CD4-positive, alpha-beta T cell treated with Interleukin-4 for 1 hour (primary cell): ENCODE measurements at regions not wholly inside any gene's neighbourhood (a gene's known extent, or its start where the extent isn't known, plus 50 kb on each side); places are given as distances from the start of the nearest gene placed in this dataset.
"Not testable (repeated sequence)": the region's sequence is repeated elsewhere in the genome, so short reads cannot be mapped to it uniquely, and the experiment has no call there.

Experiments
- DNase-seq, 2 donors: peaks; one replicate each; pipeline ENCODE4 v3.0.0-alpha.2; 2020 to 2022

GRCh38 chr5:159658266-159658925 is 257.9 kb upstream of the ADRA1B start:
- DNase-seq, result no peak

- DNase-seq, result no peak
These were observed 255.9 kb upstream of the ADRA1B start for GRCh38 chr5:159660401-159660800.

DNA sequence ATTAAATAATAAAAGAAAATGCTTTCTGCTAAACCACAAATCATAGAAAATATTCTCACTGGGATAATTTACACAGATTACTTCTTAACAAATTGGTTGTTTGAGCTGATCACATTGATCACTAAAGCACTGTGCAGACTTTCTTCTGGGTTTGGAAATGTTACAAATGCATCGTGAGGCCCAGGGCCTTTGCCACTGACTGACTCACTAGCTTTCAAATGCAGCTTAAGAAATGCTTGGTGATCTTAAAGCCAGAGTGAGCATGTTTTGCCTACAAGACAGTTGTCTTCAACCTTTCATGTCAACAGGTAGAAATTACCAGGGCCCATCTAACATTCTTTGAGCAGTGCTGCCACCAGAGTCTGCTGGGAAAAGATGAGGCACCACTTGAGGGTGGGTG is 252.3 kb upstream of the ADRA1B start:
- no peak for DNase-seq

GRCh38 chr5:159667286-159667685 is 249.0 kb upstream of the ADRA1B start:
- no peak for DNase-seq

DNA sequence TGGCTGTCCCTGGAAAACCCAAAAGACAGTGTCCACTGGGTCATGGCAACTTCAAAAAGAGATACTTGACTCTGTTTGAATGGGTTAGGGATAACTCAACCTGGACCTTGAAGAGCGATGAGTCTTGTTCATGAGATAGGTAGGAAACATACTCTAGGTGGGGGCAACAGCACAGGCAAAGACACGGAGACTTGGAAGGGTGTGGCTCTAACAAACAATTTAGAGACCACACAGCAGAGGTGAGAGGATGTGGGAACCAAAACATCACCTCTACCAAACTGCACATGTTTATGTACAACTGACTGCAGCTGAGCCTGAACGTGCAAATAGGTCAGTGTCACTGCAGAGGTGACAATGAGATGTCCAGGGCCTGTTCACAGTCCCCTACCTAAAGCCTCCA is 247.7 kb upstream of the ADRA1B start:
- DNase-seq, result no peak

DNA sequence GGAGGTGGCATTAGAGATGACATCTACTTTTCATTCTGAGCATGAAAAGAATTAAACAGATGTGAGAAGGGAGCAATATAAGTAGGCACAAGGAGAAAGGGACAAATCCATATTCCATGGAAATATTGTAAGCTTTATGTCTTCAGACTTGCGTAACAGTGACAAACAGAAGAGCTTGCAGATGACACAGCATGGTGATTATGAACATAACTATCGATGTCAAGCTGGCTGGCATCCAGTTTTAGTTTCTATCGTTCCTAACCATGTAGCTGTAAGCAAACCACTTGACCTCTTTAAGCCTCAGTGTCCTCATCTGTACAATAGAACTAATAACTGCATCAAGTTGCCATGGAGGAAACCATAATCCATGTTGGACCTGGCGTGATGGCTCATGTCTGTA is 246.7 kb upstream of the ADRA1B start:
- DNase-seq, result no peak

DNA sequence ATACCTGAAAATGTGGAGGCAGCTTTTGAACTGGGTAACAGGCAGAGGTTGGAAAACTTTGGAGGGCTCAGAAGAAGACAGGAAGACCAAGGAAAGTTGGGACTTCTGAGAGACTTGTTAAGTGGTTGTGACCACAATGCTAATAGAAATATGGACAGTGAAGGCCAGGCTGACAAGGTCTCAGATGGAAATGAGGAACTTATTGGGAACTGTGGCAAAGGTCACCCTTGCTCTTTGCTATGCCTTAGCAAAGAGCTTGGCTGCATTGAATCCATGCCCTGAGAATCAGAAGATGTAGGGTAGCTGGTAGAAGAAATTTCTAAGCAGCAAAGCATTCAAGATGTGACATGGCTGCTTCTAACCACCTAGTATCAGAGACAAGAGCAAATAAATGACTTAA is 244.4 kb upstream of the ADRA1B start:
- no peak for DNase-seq

- no peak for DNase-seq
These were observed 242.7 kb upstream of the ADRA1B start for GRCh38 chr5:159673538-159673937.

DNA sequence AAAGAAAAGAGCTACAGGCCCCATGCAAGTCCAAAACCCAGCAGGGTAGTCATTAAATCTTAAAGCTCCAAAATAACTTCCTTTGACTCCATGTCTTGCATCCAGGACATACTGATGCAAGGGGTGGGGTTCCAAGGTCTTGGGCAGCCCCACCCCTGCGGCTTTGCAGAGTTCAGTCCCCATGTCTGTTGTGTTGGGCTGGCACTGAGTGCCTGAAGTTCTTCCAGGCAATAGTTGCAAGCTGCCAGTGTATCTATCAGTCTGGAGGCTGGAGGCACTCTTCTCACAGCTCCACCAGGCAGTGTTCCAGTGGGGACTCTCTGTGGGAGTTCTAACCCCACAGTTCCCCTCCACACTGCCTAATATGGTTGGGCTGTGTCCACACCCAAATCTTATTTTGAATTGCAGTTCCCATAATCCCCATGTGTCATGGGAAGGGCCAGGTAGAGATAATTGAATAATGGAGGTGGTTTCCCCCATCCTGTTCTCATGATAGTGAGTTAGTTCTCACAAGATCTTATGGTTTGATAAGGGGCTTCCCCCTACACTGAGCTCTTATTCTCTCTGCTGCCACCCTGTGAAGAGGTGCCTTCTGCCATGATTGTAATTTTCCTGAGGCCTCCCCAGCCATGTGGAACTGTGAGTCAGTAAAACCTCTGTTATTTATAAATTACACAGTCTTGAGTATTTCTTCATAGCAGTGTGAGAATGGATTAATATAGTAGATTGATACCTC is 237.5 kb upstream of the ADRA1B start:
- no peak for DNase-seq

DNA sequence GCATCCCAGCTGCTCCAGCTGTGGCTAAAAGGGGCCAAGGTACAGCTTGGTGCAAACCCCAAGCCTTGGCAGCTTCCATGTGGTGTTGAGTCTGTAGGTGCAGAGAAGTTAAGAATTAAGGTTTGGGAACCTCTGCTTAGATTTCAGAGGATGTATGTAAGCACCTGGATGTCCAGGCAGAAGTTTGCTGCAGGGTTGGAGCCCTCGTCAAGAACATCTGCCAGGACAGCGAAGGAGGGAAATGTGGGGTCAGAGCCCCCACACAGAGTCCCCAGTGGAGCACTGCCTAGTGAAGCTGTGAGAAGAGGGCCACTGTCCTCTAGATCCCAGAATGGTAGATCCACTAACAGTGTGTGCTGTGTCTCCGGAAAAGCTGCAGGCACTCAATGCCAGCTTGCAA is 236.2 kb upstream of the ADRA1B start:
- DNase-seq, result no peak

DNA sequence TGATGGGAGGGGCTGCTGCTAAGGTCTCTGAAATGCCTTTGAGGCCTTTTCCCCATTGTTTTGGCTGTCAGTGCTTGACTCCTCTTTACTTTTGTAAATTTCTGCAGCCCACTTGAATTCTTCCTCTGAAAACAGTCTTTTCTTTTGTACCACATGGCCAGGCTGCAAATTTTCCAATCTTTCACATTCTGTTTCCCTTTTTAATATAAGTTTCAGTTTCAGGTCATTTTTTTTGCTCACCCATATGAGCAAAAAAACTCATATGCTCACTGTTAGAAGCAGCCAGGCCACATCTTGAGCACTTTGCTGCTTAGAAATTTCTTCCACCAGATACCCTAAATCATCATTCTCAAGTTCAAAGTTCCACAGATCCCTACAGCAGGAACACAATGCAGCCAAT is 234.6 kb upstream of the ADRA1B start:
- DNase-seq, result no peak

- DNase-seq, result no peak
These were observed 233.7 kb upstream of the ADRA1B start for GRCh38 chr5:159682623-159683022.

DNA sequence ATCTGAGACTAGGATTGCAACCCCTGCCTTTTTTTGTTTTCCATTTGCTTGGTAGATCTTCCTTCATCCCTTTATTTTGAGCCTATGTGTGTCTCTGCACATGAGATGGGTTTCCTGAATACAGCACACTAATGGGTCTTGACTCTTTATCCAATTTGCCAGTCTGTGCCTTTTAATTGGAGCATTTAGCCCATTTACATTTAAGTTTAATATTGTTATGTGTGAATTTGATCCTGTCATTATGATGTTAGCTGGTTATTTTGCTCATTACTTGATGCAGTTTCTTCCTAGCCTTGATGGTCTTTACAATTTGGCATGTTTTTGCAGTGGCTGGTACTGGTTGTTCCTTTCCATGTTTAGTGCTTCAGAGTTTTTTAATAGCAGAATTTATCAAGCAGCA is 228.4 kb upstream of the ADRA1B start:
- DNase-seq, result not testable (repeated sequence)

DNA sequence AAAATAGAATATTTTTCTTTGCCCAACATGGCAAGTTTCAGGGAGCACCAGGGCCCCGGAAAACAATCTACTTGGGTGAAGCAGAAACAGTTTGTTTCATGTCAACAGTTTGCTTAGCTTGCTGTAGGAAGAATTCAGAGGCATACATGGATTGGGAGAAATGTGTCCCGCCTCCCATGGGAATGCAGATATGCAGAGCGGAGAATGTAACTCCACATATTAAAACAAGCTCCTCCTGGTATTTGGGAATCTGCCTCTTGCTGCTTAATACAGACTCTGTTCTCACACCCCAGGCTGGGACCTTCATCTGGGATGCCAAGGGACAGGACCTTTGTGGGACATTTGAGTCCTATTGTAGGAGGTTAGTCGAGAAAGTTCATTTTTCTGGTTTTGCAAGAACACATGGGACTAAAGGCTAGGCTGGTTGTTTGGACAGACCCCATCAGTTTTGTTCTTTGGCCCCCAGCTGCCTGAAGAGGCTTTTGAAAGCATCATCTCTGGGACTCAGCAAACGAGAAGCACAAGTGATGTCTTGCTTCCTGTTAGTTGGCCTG is 220.5 kb upstream of the ADRA1B start:
- no peak for DNase-seq

GRCh38 chr5:159697530-159697929 is 218.8 kb upstream of the ADRA1B start:
- no peak for DNase-seq

- DNase-seq, result no peak
These were observed 218.0 kb upstream of the ADRA1B start for GRCh38 chr5:159698322-159698721.

- no peak for DNase-seq
These were observed 216.3 kb upstream of the ADRA1B start for GRCh38 chr5:159700016-159700415.

DNA sequence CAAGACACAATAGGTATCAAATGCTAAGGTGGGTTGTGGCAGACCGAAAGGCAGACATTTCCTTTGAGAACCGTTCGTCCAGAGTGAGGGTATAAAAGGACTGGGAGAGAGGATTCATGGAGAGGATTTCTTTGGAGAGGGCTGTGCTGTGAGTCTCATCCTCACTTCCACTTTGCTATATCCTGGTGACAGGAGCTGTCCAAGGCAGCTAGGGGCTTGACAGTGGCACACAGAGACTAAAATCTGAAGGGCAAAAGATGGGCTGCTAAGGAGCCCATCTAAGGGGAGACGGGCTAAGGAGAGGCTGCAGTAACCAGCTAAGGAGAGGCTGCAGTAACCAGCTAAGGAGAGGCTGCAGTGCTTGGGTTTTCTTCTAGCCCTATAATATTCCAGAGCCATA is 214.0 kb upstream of the ADRA1B start:
- no peak for DNase-seq

DNA sequence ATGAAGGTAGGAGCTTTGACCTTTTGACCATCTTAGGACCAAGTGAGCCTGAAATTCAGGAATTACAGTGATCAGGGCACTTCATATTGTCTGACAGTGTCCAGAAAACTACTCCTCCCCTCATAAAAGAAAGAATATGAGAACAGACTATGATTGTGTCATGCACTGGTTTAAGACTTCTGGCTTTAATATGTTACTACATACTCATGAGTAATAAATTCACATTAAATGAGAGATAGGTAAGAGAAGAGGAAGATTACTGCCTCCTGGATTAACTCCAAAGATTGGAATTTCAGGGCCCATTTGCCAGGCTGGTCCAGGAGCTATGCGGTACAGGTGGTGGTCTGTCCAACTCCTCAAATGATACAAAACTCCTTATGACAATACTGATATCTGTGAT is 213.5 kb upstream of the ADRA1B start:
- no peak for DNase-seq

DNA sequence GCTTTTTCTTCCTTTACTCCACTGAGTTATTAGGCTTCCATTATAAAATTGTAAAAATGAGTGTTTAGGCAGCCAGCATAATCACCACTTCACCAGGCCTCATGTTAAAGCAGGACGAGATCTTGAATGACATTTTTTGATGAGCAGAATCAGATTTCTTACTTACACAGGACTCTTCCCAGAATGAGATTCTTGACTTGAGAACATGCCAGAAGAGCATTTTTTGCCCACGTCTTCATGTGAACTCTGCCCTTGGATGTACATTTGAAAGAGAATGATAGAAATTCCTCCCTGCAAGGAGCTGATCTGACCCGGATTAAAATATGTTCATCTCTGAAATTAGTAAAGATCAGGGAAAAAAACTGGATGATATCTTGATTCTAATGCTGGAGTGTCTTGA is 212.1 kb upstream of the ADRA1B start:
- no peak for DNase-seq

- no peak for DNase-seq
These were observed 210.3 kb upstream of the ADRA1B start for GRCh38 chr5:159705948-159706347.

DNA sequence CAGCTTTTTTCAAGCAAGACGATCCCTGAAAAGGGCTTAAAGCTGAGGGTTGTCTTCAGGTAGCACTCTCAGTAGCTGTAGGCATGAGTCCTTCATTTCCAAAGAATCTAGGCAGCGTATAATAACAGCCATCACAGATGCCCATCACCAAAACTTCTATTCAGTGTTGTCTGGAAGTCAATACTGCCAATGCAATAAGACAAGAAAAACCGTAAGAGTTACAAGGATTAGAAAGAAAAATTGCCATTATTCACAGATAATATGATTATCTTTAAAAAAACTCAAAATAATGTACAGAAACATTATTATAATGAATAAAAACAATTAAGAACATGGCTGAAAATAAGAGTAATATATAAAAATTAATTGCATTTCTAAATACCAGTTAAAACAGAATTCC is 208.2 kb upstream of the ADRA1B start:
- DNase-seq, result no peak

DNA sequence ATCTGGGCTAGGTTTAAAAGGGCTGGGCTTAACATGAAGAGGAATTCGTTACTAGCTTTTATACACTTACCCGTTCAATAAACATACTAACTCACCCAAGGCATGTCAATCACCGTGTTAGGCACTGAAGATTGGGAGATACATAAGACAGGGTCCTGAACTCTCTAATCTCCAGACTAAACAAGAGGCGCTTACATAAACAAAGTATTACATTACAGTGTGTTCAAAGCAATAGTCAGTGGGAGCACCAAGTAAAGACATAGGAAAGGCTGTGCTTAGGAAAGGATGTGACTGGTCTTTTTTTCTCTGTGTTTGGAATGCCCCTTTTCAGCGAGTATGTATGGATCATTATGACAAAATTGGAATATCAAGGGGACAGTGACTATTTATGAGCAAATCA is 203.6 kb upstream of the ADRA1B start:
- no peak for DNase-seq

DNA sequence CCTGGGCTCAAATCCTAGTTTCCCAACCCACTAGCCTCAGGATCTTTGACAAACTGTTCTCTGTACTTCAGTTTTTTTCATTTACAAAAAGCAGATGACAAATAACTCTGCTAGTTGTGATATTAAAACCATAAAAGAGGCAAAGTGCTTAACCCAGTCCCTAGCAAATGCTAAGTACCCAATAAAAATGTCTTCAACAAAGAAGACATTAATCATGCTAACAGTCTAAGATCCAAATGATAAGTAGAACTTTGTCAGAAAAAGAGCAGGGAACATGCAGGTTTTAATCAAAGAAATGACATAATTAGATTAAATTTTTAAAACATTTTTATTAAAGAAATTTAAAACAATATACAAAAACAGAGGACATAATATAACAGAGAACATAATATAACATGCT is 203.0 kb upstream of the ADRA1B start:
- no peak for DNase-seq

DNA sequence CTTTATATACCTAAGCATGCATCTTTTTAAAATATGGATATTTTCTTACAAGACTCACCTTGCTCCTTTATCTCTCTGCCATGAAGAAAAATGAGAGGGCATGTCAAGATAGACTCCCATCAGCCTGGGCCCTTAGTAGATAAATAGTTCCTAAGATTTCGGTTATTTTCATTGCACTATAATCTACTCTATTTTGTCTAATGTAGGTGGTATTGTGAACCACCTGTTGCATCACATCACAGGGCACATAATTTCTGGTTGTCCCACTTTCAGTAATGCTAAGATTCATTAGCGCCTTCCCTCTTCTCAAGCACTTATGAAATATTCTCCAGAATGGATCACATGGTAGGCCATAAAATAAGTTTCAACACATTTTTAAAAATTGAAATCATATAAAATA is 202.5 kb upstream of the ADRA1B start:
- no peak for DNase-seq
